SK-N-MC (cell line): ENCODE measurements at regions not wholly inside any gene's neighbourhood (a gene's known extent, or its start where the extent isn't known, plus 50 kb on each side); places are given as distances from the start of the nearest gene placed in this dataset.

Source experiments
- EZH2 ChIP-seq: fragments of 200-600 bp; sonication (generic); IDR thresholded peaks from one replicate; pipeline ENCODE4 v1.6.1; 2017; ENCODE audit warnings: antibody characterized with exemption
- FOXP2 ChIP-seq: optimal IDR thresholded peaks from 2 replicates; pipeline ENCODE3; 2011; ENCODE audit warnings: mild to moderate bottlenecking, moderate library complexity; ENCODE audit not compliant: insufficient read depth; ENCODE audit errors: extremely low read length, control extremely low read depth
- POLR2AphosphoS5 ChIP-seq: IDR thresholded peaks from 2 replicates; pipeline ENCODE4 v1.6.1; 2012; ENCODE audit warnings: mild to moderate bottlenecking, low read depth, low read length, borderline replicate concordance

DNA sequence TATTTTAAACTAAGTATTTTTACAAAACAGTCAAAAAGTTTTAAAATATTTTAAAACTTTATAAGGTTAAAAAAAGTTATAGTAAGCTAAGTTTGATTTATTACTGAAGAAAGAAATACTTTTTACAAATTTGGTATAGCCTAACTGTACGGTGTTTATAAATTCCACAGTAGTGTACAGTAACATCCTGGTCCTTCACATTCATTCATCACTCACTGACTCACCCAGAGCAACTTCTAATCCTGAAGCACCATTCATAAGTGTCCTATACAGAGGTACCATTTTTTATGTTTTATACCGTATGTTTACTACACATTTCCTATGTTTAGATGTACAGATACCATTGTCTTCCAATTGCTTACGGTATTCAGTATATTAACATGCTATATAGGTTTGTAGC lies 170.0 kb downstream of the KLHL28 start:
- TF ChIP-seq EZH2 (no peak), POLR2AphosphoS5 (no peak), FOXP2 (no peak)
